H1 (cell line): ENCODE measurements at regions not wholly inside any gene's neighbourhood (a gene's known extent, or its start where the extent isn't known, plus 50 kb on each side); places are given as distances from the start of the nearest gene placed in this dataset.

Experiments
- KDM5A ChIP-seq: fragments of 200-600 bp; IDR thresholded peaks from 2 replicates; pipeline ENCODE4 v1.7.1; 2012; ENCODE audit warnings: mild to moderate bottlenecking, low read length, inconsistent platforms, mixed read lengths
- NRF1 ChIP-seq: IDR thresholded peaks from 2 replicates; pipeline ENCODE4 v1.6.1; 2011; ENCODE audit warnings: mild to moderate bottlenecking, low read depth, low read length, improper control_type of control experiment
- SIN3A ChIP-seq, 2 experiments: IDR thresholded peaks in 1 of 2; conservative IDR thresholded peaks in 1 of 2; 2 replicates each; pipeline ENCODE4 v1.6.1; 2011 to 2012; ENCODE audit warnings: low read length in 2 of 2, improper control_type of control experiment in 1 of 2, low read depth in 1 of 2, mild to moderate bottlenecking in 1 of 2
- TF ChIP-seq, protein P1 (sequence below): IDR thresholded peaks from 2 replicates; pipeline ENCODE4 v1.6.1; 2012; ENCODE audit warnings: inconsistent platforms

DNA sequence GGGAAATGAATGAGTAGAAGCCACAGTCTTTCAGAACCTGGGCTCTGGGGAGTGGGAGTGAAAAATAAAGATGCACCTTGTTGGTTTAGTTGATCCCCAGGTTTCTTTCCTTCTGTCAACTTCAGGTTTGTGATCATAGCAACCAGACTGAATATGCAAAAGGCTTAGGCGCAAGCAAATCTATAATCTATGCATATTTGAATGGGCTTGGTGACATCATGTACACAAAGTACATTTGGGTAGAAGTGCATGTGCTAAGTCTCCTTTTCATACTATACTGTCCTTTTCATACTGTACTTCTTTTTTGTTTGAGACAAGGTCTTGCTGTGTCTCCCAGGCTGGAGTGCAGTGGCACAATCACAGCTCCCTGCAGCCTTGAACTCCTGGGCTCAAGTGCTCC lies 132.4 kb upstream of the C2CD4B start (continued):
- TF ChIP-seq SIN3A (conservative IDR thresholded peaks at IDR 0.05 in 1 of 2, IDR thresholded peaks at IDR 0.05 in 1 of 2; ENCODE audit: low read depth in 1 of 2, low read length in 2 of 2) = no peak
- no peak for TF ChIP-seq KDM5A
- TF ChIP-seq, protein P1, sequence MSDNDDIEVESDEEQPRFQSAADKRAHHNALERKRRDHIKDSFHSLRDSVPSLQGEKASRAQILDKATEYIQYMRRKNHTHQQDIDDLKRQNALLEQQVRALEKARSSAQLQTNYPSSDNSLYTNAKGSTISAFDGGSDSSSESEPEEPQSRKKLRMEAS = no peak
- no peak for TF ChIP-seq NRF1
